GM12878 (cell line): ENCODE measurements at regions not wholly inside any gene's neighbourhood (a gene's known extent, or its start where the extent isn't known, plus 50 kb on each side); places are given as distances from the start of the nearest gene placed in this dataset.

Source experiments
- ATAC-seq: fragments of 200-7000 bp; cut with Tn5 transposase; 3 replicates; pipeline ENCODE4 v1.9.1; 2020; ENCODE audit warnings: mild to moderate bottlenecking, moderate library complexity
- BruUV-seq: library from RNA; stranded (reverse); fragments of 400-500 nt; replicated peaks from 2 replicates; lab custom pipeline; 2021; lab: Mats Ljungman, UMichigan
- CTCF ChIA-PET: fragments of 300-600 bp; sonication (Branson Sonifier 250); formaldehyde crosslinking; extraction: SDS; loops from one replicate; lab custom pipeline; 2021; ENCODE audit warnings: inconsistent platforms; lab: Yijun Ruan, JAX
- POLR2A ChIA-PET: fragments of 350-600 bp; formaldehyde crosslinking; extraction: SDS; loops from one replicate; lab custom pipeline; 2021; ENCODE audit warnings: inconsistent platforms; lab: Charles Lee
- RAD21 ChIA-PET: fragments of 300-600 bp; sonication (Branson Sonifier 250); formaldehyde crosslinking; loops from one replicate; lab custom pipeline; 2023; ENCODE audit warnings: antibody characterized with exemption; ENCODE audit not compliant: unreplicated experiment; lab: Charles Lee
- SMC1A ChIA-PET: fragments of 300-600 bp; sonication (Branson Sonifier 250); formaldehyde crosslinking; loops from one replicate; lab custom pipeline; 2023; ENCODE audit not compliant: unreplicated experiment, uncharacterized antibody; lab: Charles Lee
- DNase-seq: peaks from one replicate; pipeline ENCODE4 v3.0.0-alpha.2; 2011; ENCODE audit warnings: low read depth, low spot score
- FAIRE-seq: peaks from 3 replicates; lab custom pipeline; 2011; peaks lifted over from hg19 to GRCh38; lab: Jason Lieb, UNC
- H2AFZ ChIP-seq: 2 replicates; pipeline ENCODE4 v1.6.0; 2011; ENCODE audit warnings: low read depth, low read length, control low read depth; ENCODE audit not compliant: control insufficient read depth
- H3K27ac ChIP-seq: 2 replicates; pipeline ENCODE4 v1.5.1; 2011; ENCODE audit warnings: control low read depth; ENCODE audit not compliant: control insufficient read depth, insufficient read depth
- H3K27me3 ChIP-seq, 2 experiments: replicated peaks in 1 of 2; 2 replicates each; pipeline versions ENCODE4 v1.6.0 to v1.6.1; 2011; ENCODE audit warnings: low read length in 1 of 2; ENCODE audit not compliant: control insufficient read depth in 2 of 2, insufficient read depth in 2 of 2
- H3K36me3 ChIP-seq, 2 experiments: 2 replicates each; pipeline ENCODE4 v1.5.1; 2011; ENCODE audit warnings: low read length in 1 of 2; ENCODE audit not compliant: control insufficient read depth in 2 of 2, insufficient read depth in 2 of 2
- H3K4me1 ChIP-seq: 2 replicates; pipeline ENCODE4 v1.6.1; 2011; ENCODE audit warnings: mild to moderate bottlenecking, low read length, moderate library complexity, mixed read lengths; ENCODE audit not compliant: control insufficient read depth, insufficient read depth
- H3K4me2 ChIP-seq: 2 replicates; pipeline ENCODE4 v1.6.0; 2011; ENCODE audit warnings: control low read depth; ENCODE audit not compliant: control insufficient read depth, insufficient read depth
- H3K4me3 ChIP-seq: fragments of 200-600 bp; sonication (generic); 2 replicates; pipeline ENCODE4 v1.5.1; 2016
- H3K79me2 ChIP-seq: 2 replicates; pipeline ENCODE4 v1.6.0; 2011; ENCODE audit warnings: low read length; ENCODE audit not compliant: control insufficient read depth, insufficient read depth
- H3K9ac ChIP-seq: 2 replicates; pipeline ENCODE4 v1.8.0; 2011; ENCODE audit warnings: low read length, control low read depth, mixed read lengths; ENCODE audit not compliant: control insufficient read depth, insufficient read depth
- H3K9me3 ChIP-seq: replicated peaks from 3 replicates; pipeline ENCODE4 v1.5.1; 2011; ENCODE audit warnings: mild to moderate bottlenecking, low read length; ENCODE audit not compliant: control insufficient read depth, insufficient read depth
- H4K20me1 ChIP-seq: 2 replicates; pipeline ENCODE4 v1.6.0; 2011; ENCODE audit not compliant: control insufficient read depth, insufficient read depth
- BHLHE40 ChIP-seq, 2 experiments: fragments of 450-650 bp in 1 of 2; IDR thresholded peaks; 2 replicates each; pipeline ENCODE4 v1.6.1; 2011 to 2017; ENCODE audit warnings: low read depth in 2 of 2, borderline replicate concordance in 1 of 2, improper control_type of control experiment in 1 of 2, low read length in 1 of 2, mild to moderate bottlenecking in 1 of 2
- DPF2 ChIP-seq: fragments of 450-650 bp; IDR thresholded peaks from 2 replicates; pipeline ENCODE4 v1.6.1; 2017; ENCODE audit warnings: mild to moderate bottlenecking
- IRF4 ChIP-seq: IDR thresholded peaks from 2 replicates; pipeline ENCODE4 v1.6.1; 2011; ENCODE audit warnings: low read depth, low read length
- JUNB ChIP-seq: IDR thresholded peaks from 2 replicates; pipeline ENCODE4 v1.6.1; 2016; ENCODE audit warnings: antibody characterized with exemption, mild to moderate bottlenecking
- JUND ChIP-seq: IDR thresholded peaks from 2 replicates; pipeline ENCODE4 v1.6.1; 2012; ENCODE audit warnings: low read depth, mild to moderate bottlenecking, low read length, improper control_type of control experiment, moderate library complexity
- MTA2 ChIP-seq: fragments of 450-650 bp; IDR thresholded peaks from 2 replicates; pipeline ENCODE4 v1.6.1; 2016; ENCODE audit warnings: low read depth, mild to moderate bottlenecking, moderate library complexity
- NKRF ChIP-seq: fragments of 450-650 bp; conservative IDR thresholded peaks from 2 replicates; pipeline ENCODE4 v1.6.1; 2017; ENCODE audit warnings: mild to moderate bottlenecking, moderate library complexity
- NR2C2 ChIP-seq: IDR thresholded peaks from 2 replicates; pipeline ENCODE4 v1.6.1; 2011; ENCODE audit warnings: borderline replicate concordance, low read depth; ENCODE audit not compliant: control insufficient read depth, insufficient read length
- RAD51 ChIP-seq: fragments of 450-650 bp; IDR thresholded peaks from 2 replicates; pipeline ENCODE4 v1.6.1; 2016; ENCODE audit warnings: moderate library complexity, mild to moderate bottlenecking, inconsistent platforms
- RBBP5 ChIP-seq: fragments of 200-600 bp; sonication (generic); conservative IDR thresholded peaks from 2 replicates; pipeline ENCODE4 v1.6.1; 2016
- SPI1 ChIP-seq: IDR thresholded peaks from 2 replicates; pipeline ENCODE4 v1.6.1; 2011; ENCODE audit warnings: low read depth, mild to moderate bottlenecking, low read length, moderate library complexity, borderline replicate concordance; ENCODE audit not compliant: insufficient read depth
- SREBF1 ChIP-seq: IDR thresholded peaks from 2 replicates; pipeline ENCODE4 v1.6.1; 2012; ENCODE audit warnings: mild to moderate bottlenecking, low read length
- SUZ12 ChIP-seq: fragments of 200-600 bp; sonication (generic); IDR thresholded peaks from one replicate; pipeline ENCODE4 v1.6.1; 2018; ENCODE audit warnings: antibody characterized with exemption, mild to moderate bottlenecking; ENCODE audit not compliant: unreplicated experiment
- TBL1XR1 ChIP-seq: IDR thresholded peaks from 2 replicates; pipeline ENCODE4 v1.6.1; 2012; ENCODE audit warnings: low read depth, low read length, improper control_type of control experiment
- TCF3 ChIP-seq: IDR thresholded peaks from 2 replicates; pipeline ENCODE4 v1.6.1; 2012; ENCODE audit warnings: low read depth, mild to moderate bottlenecking, low read length, borderline replicate concordance; ENCODE audit not compliant: insufficient read depth
- TCF7 ChIP-seq: IDR thresholded peaks from 2 replicates; pipeline ENCODE4 v1.6.1; 2014; ENCODE audit warnings: antibody characterized with exemption, borderline replicate concordance
- ZNF274 ChIP-seq: IDR thresholded peaks from one replicate; pipeline ENCODE4 v1.8.0; 2011; ENCODE audit not compliant: insufficient read length, insufficient read depth
- WGBS: methylation state at CpG from one replicate; pipeline ENCODE4 v1.1.6; 2016; ENCODE audit warnings: low lambda C conversion rate; ENCODE audit not compliant: insufficient replicate concordance, insufficient coverage; ENCODE audit errors: missing lambda C conversion rate; 5-methylcytosine and 5-hydroxymethylcytosine counted together
- in situ Hi-C: fragments of 300-500 bp; cut with MboI; formaldehyde crosslinking; loops from 9 replicates; pipeline ENCODE4 v1.14.3; 2018; ENCODE audit warnings: mixed read lengths
- intact Hi-C: fragments of 100-400 bp; cut with micrococcal nuclease; formaldehyde crosslinking; loops from one replicate; pipeline ENCODE4 v1.14.2; 2022; ENCODE audit not compliant: unreplicated experiment
- TF ChIP-seq, protein P1 (sequence below): fragments of 450-650 bp; formaldehyde crosslinking; IDR thresholded peaks from 2 replicates; pipeline ENCODE4 v1.4.0; 2020; ENCODE audit warnings: mild to moderate bottlenecking, moderate library complexity

GRCh38 chr2:76478266-76479035 lies 767.7 kb upstream of the GCFC2 start (continued):
- TF ChIP-seq, protein P1, sequence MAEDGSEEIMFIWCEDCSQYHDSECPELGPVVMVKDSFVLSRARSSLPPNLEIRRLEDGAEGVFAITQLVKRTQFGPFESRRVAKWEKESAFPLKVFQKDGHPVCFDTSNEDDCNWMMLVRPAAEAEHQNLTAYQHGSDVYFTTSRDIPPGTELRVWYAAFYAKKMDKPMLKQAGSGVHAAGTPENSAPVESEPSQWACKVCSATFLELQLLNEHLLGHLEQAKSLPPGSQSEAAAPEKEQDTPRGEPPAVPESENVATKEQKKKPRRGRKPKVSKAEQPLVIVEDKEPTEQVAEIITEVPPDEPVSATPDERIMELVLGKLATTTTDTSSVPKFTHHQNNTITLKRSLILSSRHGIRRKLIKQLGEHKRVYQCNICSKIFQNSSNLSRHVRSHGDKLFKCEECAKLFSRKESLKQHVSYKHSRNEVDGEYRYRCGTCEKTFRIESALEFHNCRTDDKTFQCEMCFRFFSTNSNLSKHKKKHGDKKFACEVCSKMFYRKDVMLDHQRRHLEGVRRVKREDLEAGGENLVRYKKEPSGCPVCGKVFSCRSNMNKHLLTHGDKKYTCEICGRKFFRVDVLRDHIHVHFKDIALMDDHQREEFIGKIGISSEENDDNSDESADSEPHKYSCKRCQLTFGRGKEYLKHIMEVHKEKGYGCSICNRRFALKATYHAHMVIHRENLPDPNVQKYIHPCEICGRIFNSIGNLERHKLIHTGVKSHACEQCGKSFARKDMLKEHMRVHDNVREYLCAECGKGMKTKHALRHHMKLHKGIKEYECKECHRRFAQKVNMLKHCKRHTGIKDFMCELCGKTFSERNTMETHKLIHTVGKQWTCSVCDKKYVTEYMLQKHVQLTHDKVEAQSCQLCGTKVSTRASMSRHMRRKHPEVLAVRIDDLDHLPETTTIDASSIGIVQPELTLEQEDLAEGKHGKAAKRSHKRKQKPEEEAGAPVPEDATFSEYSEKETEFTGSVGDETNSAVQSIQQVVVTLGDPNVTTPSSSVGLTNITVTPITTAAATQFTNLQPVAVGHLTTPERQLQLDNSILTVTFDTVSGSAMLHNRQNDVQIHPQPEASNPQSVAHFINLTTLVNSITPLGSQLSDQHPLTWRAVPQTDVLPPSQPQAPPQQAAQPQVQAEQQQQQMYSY (CRISPR knock-in tag): no peak

GRCh38 chr2:76472946-76473345 lies 762.2 kb upstream of the GCFC2 start:
- DNase-seq: no peak
- no peaks in the 10 kb centered on the region for H3K36me3 ChIP-seq
- SMC1A ChIA-PET: interaction anchor here (0.7 kb wide), 1 partner anchor 18 kb away, joined by 4 read pairs; no protein-coding TSS in a partner anchor
- H3K4me2 ChIP-seq: no peak overlapping the region
- 48% methylated on average over 4 of the region's 4 CpGs for WGBS
- in situ Hi-C loops (no loop called here), intact Hi-C loops (no loop called here)
- no peak for FAIRE-seq
- H3K9me3 ChIP-seq: no peaks in the 10 kb centered on the region
- RAD21 ChIA-PET: no interaction called here
- BruUV-seq: no TSS peak
- H3K27me3 ChIP-seq: no peaks in the 10 kb centered on the region
- CTCF ChIA-PET: no interaction called here
- no peak overlapping the region for H3K27ac ChIP-seq
- ATAC-seq: no peak
- H3K4me3 ChIP-seq: no peak overlapping the region
- POLR2A ChIA-PET: interaction anchor here (0.6 kb wide), 1 partner anchor 9 kb away, joined by 3 read pairs; no protein-coding TSS in a partner anchor
- H3K4me1 ChIP-seq: no peaks in the 10 kb centered on the region
- H4K20me1 ChIP-seq: no peaks in the 10 kb centered on the region
- no peaks in the 10 kb centered on the region for H3K79me2 ChIP-seq
- H3K9ac ChIP-seq: no peak overlapping the region
- H2AFZ ChIP-seq: no peak overlapping the region
- no peak for TF ChIP-seq SREBF1
- no peak for TF ChIP-seq IRF4
- TF ChIP-seq SUZ12: no peak
- TF ChIP-seq DPF2: no peak
- TF ChIP-seq MTA2: no peak
- no peak for TF ChIP-seq NR2C2
- TF ChIP-seq SPI1: no peak
- TF ChIP-seq TCF7: no peak
- no peak for TF ChIP-seq JUND
- no peak for TF ChIP-seq TCF3
- no peak for TF ChIP-seq JUNB
- TF ChIP-seq TBL1XR1: no peak
- no peak for TF ChIP-seq NKRF
- no peak for TF ChIP-seq BHLHE40 (IDR thresholded peaks at IDR 0.05; ENCODE audit: borderline replicate concordance in 1 of 2, low read depth in 2 of 2, low read length in 1 of 2)
- TF ChIP-seq RAD51: no peak
- no peak for TF ChIP-seq ZNF274
- no peak for TF ChIP-seq RBBP5
